ENCODE measurements at regions not wholly inside any gene's neighbourhood (a gene's known extent, or its start where the extent isn't known, plus 50 kb on each side); places are given as distances from the start of the nearest gene placed in this dataset.
"Not testable (repeated sequence)": the region's sequence is repeated elsewhere in the genome, so short reads cannot be mapped to it uniquely, and the experiment has no call there.

- peak in 1 of 3 experiments; percentile 33 for TF ChIP-seq CTCF (IDR thresholded peaks at IDR 0.05)
- TF ChIP-seq POLR2AphosphoS5 (IDR thresholded peaks at IDR 0.05): not testable (repeated sequence)
Observed at GRCh38 chr11:3476084-3476936, 97.4 kb upstream of the ZNF195 start.

All from esophagus muscularis mucosa (tissue), 3 donors.